GM12872 (cell line): ENCODE measurements at regions not wholly inside any gene's neighbourhood (a gene's known extent, or its start where the extent isn't known, plus 50 kb on each side); places are given as distances from the start of the nearest gene placed in this dataset.

Experiments
- TF ChIP-seq, protein P1 (sequence below): IDR thresholded peaks from 3 replicates; pipeline ENCODE4 v1.5.1; 2011; ENCODE audit warnings: low read depth, mild to moderate bottlenecking, low read length, moderate library complexity; ENCODE audit not compliant: insufficient read depth

DNA sequence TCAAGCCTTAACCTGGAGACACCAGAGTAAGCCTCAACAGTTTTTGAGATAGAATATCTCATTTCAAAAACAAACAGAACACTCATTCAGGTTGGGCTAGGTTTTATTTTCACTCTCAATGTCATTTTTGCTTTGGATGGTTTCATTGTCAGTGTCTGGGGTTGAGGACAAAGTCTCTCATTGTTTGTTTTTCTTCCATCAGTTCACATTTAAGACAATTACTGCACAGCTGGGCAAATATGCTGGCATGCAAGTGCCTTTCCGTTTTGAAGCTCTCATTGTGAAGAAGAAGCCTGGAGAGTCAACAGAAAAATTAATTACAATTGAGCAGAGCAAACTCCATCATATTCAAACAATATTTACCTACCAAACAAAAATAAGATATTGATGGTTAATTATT, 1050.0 kb downstream of the TBL1XR1 start:
- TF ChIP-seq, protein P1, sequence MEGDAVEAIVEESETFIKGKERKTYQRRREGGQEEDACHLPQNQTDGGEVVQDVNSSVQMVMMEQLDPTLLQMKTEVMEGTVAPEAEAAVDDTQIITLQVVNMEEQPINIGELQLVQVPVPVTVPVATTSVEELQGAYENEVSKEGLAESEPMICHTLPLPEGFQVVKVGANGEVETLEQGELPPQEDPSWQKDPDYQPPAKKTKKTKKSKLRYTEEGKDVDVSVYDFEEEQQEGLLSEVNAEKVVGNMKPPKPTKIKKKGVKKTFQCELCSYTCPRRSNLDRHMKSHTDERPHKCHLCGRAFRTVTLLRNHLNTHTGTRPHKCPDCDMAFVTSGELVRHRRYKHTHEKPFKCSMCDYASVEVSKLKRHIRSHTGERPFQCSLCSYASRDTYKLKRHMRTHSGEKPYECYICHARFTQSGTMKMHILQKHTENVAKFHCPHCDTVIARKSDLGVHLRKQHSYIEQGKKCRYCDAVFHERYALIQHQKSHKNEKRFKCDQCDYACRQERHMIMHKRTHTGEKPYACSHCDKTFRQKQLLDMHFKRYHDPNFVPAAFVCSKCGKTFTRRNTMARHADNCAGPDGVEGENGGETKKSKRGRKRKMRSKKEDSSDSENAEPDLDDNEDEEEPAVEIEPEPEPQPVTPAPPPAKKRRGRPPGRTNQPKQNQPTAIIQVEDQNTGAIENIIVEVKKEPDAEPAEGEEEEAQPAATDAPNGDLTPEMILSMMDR, result no peak

DNA sequence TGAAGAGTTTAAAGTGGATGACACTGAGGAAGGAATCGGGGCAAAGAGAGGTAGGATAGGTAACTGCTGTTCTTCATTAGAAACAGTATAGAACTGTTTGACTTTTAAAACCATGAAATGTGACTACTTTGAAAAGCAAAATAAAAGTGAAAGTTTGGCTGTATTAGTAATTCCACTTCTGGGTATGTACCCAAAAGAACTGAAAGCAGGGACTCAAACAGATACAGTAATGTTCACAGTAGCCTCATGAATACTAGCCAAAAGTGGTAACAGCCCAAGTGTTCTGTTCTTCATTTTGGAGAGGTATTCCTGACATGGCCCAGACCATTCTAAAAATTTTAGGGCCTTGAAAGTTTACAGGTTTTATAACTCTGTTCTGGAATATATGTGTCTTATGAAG, 1055.4 kb downstream of the TBL1XR1 start:
- TF ChIP-seq, protein P1, result no peak

DNA sequence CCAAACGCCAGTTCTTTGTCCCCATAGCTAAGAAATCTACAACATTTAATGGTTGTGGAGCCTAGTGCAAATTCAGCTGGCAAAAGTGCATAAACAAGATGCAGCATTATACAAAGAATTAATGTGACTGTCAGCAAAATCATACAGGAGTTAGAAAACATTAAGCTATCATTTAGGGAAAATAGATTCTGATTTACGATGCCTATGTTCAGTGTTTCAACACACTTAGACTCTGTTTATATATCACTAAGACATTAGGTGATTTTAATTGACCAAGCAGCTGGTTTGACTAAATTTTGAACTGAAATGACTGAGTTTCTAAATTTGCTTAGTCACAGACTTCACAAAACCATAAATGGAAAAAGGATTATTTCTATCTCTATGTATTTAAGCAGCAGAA, 1076.8 kb downstream of the TBL1XR1 start:
- TF ChIP-seq, protein P1, result no peak

DNA sequence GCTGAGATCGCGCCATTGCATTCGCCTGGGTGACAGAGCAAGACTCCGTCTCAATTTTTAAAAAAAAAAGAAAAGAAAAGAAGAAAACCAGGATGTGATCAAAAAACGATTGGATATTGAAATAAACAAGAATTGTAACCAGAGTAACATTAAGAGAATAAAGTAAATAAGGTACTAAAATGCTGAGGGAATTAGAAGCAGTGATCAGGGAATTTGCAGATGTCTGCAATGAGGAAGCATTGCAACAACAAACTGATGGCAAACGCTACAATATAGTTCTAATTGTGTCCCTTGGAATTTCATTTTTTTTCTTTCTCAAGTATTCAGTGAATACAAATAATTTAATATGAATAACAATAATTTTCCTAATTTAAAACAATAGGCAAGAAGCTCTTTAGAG, 1077.5 kb downstream of the TBL1XR1 start:
- TF ChIP-seq, protein P1, result no peak

DNA sequence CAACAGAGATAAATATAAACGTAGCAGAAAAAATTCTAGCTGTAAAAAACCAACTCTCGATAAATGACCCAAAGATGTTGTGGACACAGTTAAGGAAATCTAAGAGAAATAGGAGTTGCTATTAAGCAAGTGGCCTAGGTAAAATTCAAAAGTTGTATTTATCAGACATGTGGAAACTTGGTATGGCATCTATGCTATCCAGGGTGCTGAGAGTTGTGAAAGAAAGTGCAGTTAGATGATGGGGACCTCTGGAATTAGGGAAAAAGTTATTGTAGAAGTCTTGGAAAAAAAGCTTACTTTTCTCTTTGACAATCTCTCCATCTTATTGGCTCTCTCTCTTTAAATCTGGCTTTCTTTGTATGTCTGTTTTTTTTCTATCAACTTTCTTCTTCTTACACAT, 1090.9 kb downstream of the TBL1XR1 start:
- TF ChIP-seq, protein P1, result no peak

DNA sequence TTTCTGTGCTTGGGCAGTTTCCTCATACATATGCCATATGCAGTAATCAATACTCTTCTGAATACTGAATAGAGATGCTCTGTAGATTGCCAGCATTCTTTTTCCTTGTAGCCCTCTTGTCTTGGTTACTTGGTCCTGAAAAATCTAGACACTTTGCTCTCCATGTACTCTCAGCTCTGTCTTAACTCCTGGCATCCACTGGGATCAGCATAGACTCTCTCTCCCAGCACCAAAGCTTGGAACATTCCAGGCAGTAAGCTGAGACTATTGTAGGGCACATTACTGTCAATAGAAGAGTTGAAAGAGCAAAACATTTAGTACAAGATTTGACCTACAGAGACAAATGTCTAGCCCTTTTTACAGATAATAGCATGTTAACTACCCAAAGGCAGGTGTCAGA, 1100.3 kb downstream of the TBL1XR1 start:
- TF ChIP-seq, protein P1, result no peak

GRCh38 chr3:176090727-176091126, 1106.6 kb downstream of the TBL1XR1 start:
- TF ChIP-seq, protein P1, result no peak

- TF ChIP-seq, protein P1, result no peak
Measured at GRCh38 chr3:176088962-176089383, 1108.3 kb downstream of the TBL1XR1 start.
